ENCODE measurements at regions not wholly inside any gene's neighbourhood (a gene's known extent, or its start where the extent isn't known, plus 50 kb on each side); places are given as distances from the start of the nearest gene placed in this dataset.
"Not testable (repeated sequence)": the region's sequence is repeated elsewhere in the genome, so short reads cannot be mapped to it uniquely, and the experiment has no call there.

DNA sequence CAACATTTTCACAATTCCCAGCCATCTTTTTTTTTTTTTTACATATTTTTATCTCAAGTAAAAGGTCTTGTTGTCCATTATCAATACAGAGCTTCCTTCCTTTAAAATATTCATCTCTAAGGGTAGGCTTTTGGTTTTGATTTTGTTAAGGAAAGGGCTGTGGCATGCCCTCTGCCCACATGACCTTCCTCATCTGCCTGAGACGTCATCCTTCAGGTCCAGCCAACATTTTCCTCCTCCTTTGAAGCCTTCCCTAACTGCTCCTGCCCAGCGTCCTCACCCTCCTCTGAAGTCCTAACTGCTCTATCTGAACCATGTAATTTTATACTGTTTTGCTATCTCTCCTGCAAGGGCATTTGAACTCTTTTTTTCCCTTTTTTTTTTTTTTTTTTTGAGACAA, 73.9 kb upstream of the TGM3 start:
- Histone ChIP-seq H3K27ac (ENCODE audit: low read length) (no peak overlapping the region), H3K36me3 (ENCODE audit: control insufficient read depth in 1 of 2, insufficient read depth in 2 of 2, low read length in 2 of 2) (no peaks in the 10 kb centered on the region), H3K27me3 (ENCODE audit: low read depth, low read length) (no peaks in the 10 kb centered on the region), H3K4me3 (ENCODE audit: low read depth in 1 of 2, low read length in 2 of 2) (no peak overlapping the region), H3K9me3 (ENCODE audit: control insufficient read depth in 1 of 2, low read length in 2 of 2) (peaks cover 0 to 6% of the 10 kb centered on the region in 2 donors), H3K4me1 (ENCODE audit: control insufficient read depth in 1 of 2, insufficient read depth in 2 of 2, low read length in 2 of 2) (no peaks in the 10 kb centered on the region)

- Histone ChIP-seq H3K4me1 (ENCODE audit: control insufficient read depth in 1 of 2, insufficient read depth in 2 of 2, low read length in 2 of 2) (no peaks in the 10 kb centered on the region), H3K4me3 (ENCODE audit: low read depth in 1 of 2, low read length in 2 of 2) (no peak overlapping the region), H3K9me3 (ENCODE audit: control insufficient read depth in 1 of 2, low read length in 2 of 2) (peaks cover 0 to 6% of the 10 kb centered on the region in 2 donors), H3K27ac (ENCODE audit: low read length) (no peak overlapping the region), H3K36me3 (ENCODE audit: control insufficient read depth in 1 of 2, insufficient read depth in 2 of 2, low read length in 2 of 2) (no peaks in the 10 kb centered on the region), H3K27me3 (ENCODE audit: low read depth, low read length) (no peaks in the 10 kb centered on the region)
These were observed 72.0 kb upstream of the TGM3 start for GRCh38 chr20:2223558-2224367.

GRCh38 chr20:2224368-2224639, 71.5 kb upstream of the TGM3 start:
- Histone ChIP-seq H3K4me1 (ENCODE audit: control insufficient read depth in 1 of 2, insufficient read depth in 2 of 2, low read length in 2 of 2) (no peaks in the 10 kb centered on the region), H3K27ac (ENCODE audit: low read length) (no peak overlapping the region), H3K27me3 (ENCODE audit: low read depth, low read length) (no peaks in the 10 kb centered on the region), H3K9me3 (ENCODE audit: control insufficient read depth in 1 of 2, low read length in 2 of 2) (peaks cover 0 to 6% of the 10 kb centered on the region in 2 donors), H3K36me3 (ENCODE audit: control insufficient read depth in 1 of 2, insufficient read depth in 2 of 2, low read length in 2 of 2) (no peaks in the 10 kb centered on the region), H3K4me3 (ENCODE audit: low read depth in 1 of 2, low read length in 2 of 2) (no peak overlapping the region)

DNA sequence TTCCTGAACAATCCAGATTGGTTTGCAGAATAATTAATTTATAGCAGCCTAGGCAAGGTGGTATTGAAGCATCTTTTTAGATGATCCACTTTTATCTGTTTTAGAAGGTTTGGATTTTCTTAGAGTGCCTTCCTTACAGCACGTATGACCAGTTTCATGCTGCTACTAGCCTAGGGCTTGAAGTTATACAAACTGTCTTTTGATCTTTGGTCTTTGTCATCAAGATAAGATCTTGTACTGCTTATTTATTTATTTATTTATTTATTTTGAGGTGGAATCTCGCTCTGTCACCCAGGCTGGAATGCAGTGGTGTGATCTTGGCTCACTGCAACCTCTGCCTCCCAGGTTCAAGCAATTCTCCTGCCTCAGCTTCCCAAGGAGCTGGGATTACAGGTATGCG, 68.5 kb upstream of the TGM3 start:
- H3K27me3 ChIP-seq (ENCODE audit: low read depth, low read length): not testable (repeated sequence)

GRCh38 chr20:2227861-2228260, 67.9 kb upstream of the TGM3 start:
- H3K4me3 ChIP-seq (ENCODE audit: low read depth in 1 of 2, low read length in 2 of 2): no peak overlapping the region
- H3K4me1 ChIP-seq (ENCODE audit: control insufficient read depth in 1 of 2, insufficient read depth in 2 of 2, low read length in 2 of 2): no peaks in the 10 kb centered on the region
- no peak overlapping the region for H3K27ac ChIP-seq (ENCODE audit: low read length)
- no peaks in the 10 kb centered on the region for H3K9me3 ChIP-seq (ENCODE audit: control insufficient read depth in 1 of 2, low read length in 2 of 2)
- no peaks in the 10 kb centered on the region for H3K27me3 ChIP-seq (ENCODE audit: low read depth, low read length)
- H3K36me3 ChIP-seq (ENCODE audit: control insufficient read depth in 1 of 2, insufficient read depth in 2 of 2, low read length in 2 of 2): no peaks in the 10 kb centered on the region

More for the DNA sequence above, 68.5 kb upstream of the TGM3 start:
- H3K9me3 ChIP-seq (ENCODE audit: control insufficient read depth in 1 of 2, low read length in 2 of 2); H3K4me1 ChIP-seq (ENCODE audit: control insufficient read depth in 1 of 2, insufficient read depth in 2 of 2, low read length in 2 of 2); H3K4me3 ChIP-seq (ENCODE audit: low read depth in 1 of 2, low read length in 2 of 2); H3K27ac ChIP-seq (ENCODE audit: low read length); H3K36me3 ChIP-seq (ENCODE audit: control insufficient read depth in 1 of 2, insufficient read depth in 2 of 2, low read length in 2 of 2): not testable (repeated sequence)

GRCh38 chr20:2228926-2229325, 66.9 kb upstream of the TGM3 start:
- no peak overlapping the region for H3K27ac ChIP-seq (ENCODE audit: low read length)
- H3K9me3 ChIP-seq (ENCODE audit: control insufficient read depth in 1 of 2, low read length in 2 of 2): no peaks in the 10 kb centered on the region
- H3K36me3 ChIP-seq (ENCODE audit: control insufficient read depth in 1 of 2, insufficient read depth in 2 of 2, low read length in 2 of 2): no peaks in the 10 kb centered on the region
- no peaks in the 10 kb centered on the region for H3K4me1 ChIP-seq (ENCODE audit: control insufficient read depth in 1 of 2, insufficient read depth in 2 of 2, low read length in 2 of 2)
- H3K27me3 ChIP-seq (ENCODE audit: low read depth, low read length): no peaks in the 10 kb centered on the region
- no peak overlapping the region for H3K4me3 ChIP-seq (ENCODE audit: low read depth in 1 of 2, low read length in 2 of 2)

GRCh38 chr20:2230726-2231488, 64.9 kb upstream of the TGM3 start:
- Histone ChIP-seq H3K4me3 (ENCODE audit: low read depth in 1 of 2, low read length in 2 of 2) (no peak overlapping the region), H3K36me3 (ENCODE audit: control insufficient read depth in 1 of 2, insufficient read depth in 2 of 2, low read length in 2 of 2) (no peaks in the 10 kb centered on the region), H3K27me3 (ENCODE audit: low read depth, low read length) (no peaks in the 10 kb centered on the region), H3K27ac (ENCODE audit: low read length) (no peak overlapping the region), H3K9me3 (ENCODE audit: control insufficient read depth in 1 of 2, low read length in 2 of 2) (no peaks in the 10 kb centered on the region), H3K4me1 (ENCODE audit: control insufficient read depth in 1 of 2, insufficient read depth in 2 of 2, low read length in 2 of 2) (no peaks in the 10 kb centered on the region)

- Histone ChIP-seq H3K27me3 (ENCODE audit: low read depth, low read length) (no peaks in the 10 kb centered on the region), H3K4me1 (ENCODE audit: control insufficient read depth in 1 of 2, insufficient read depth in 2 of 2, low read length in 2 of 2) (no peaks in the 10 kb centered on the region), H3K27ac (ENCODE audit: low read length) (no peak overlapping the region), H3K9me3 (ENCODE audit: control insufficient read depth in 1 of 2, low read length in 2 of 2) (no peaks in the 10 kb centered on the region), H3K4me3 (ENCODE audit: low read depth in 1 of 2, low read length in 2 of 2) (no peak overlapping the region), H3K36me3 (ENCODE audit: control insufficient read depth in 1 of 2, insufficient read depth in 2 of 2, low read length in 2 of 2) (no peaks in the 10 kb centered on the region)
These were observed 64.1 kb upstream of the TGM3 start for GRCh38 chr20:2231701-2232100.

DNA sequence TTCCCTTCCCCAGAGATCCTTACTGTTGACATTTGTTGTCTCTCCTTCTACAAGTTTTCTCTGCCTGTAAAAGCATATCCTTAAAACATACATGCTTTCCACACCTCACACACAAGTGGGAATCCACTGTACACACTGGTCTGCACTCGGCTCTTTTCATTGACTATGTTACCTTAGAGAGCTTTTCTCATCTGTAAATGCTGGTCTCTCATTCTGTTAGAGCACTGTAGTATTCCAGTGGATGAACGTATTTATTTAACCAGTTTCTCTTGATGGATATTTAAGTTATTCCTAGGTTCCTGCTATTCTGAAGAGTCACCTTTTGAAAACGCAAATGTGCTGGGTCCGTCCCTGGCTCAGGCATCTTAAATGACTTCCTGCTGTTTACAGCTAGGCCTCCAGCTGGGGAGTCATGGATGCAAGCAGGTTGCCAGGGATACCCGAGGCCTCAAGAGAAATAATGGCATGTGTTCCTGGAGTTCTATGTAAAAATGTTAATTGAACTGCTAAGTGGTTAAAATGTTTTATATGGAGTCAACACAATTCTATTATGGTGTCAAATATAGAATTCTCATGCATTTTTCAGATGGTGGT, 61.1 kb upstream of the TGM3 start:
- H3K36me3 ChIP-seq (ENCODE audit: control insufficient read depth in 1 of 2, insufficient read depth in 2 of 2, low read length in 2 of 2): no peaks in the 10 kb centered on the region
- H3K27me3 ChIP-seq (ENCODE audit: low read depth, low read length): no peaks in the 10 kb centered on the region
- no peak overlapping the region for H3K27ac ChIP-seq (ENCODE audit: low read length)
- no peak overlapping the region for H3K4me3 ChIP-seq (ENCODE audit: low read depth in 1 of 2, low read length in 2 of 2)
- no peaks in the 10 kb centered on the region for H3K9me3 ChIP-seq (ENCODE audit: control insufficient read depth in 1 of 2, low read length in 2 of 2)
- H3K4me1 ChIP-seq (ENCODE audit: control insufficient read depth in 1 of 2, insufficient read depth in 2 of 2, low read length in 2 of 2): no peaks in the 10 kb centered on the region

GRCh38 chr20:2236256-2236655, 59.5 kb upstream of the TGM3 start:
- no peaks in the 10 kb centered on the region for H3K4me1 ChIP-seq (ENCODE audit: control insufficient read depth in 1 of 2, insufficient read depth in 2 of 2, low read length in 2 of 2)
- no peaks in the 10 kb centered on the region for H3K36me3 ChIP-seq (ENCODE audit: control insufficient read depth in 1 of 2, insufficient read depth in 2 of 2, low read length in 2 of 2)
- no peaks in the 10 kb centered on the region for H3K9me3 ChIP-seq (ENCODE audit: control insufficient read depth in 1 of 2, low read length in 2 of 2)
- H3K4me3 ChIP-seq (ENCODE audit: low read depth in 1 of 2, low read length in 2 of 2): no peak overlapping the region
- H3K27me3 ChIP-seq (ENCODE audit: low read depth, low read length): no peaks in the 10 kb centered on the region
- H3K27ac ChIP-seq (ENCODE audit: low read length): no peak overlapping the region

- Histone ChIP-seq H3K4me1 (ENCODE audit: control insufficient read depth in 1 of 2, insufficient read depth in 2 of 2, low read length in 2 of 2) (no peaks in the 10 kb centered on the region), H3K36me3 (ENCODE audit: control insufficient read depth in 1 of 2, insufficient read depth in 2 of 2, low read length in 2 of 2) (no peaks in the 10 kb centered on the region), H3K9me3 (ENCODE audit: control insufficient read depth in 1 of 2, low read length in 2 of 2) (no peaks in the 10 kb centered on the region), H3K27me3 (ENCODE audit: low read depth, low read length) (no peaks in the 10 kb centered on the region), H3K27ac (ENCODE audit: low read length) (no peak overlapping the region), H3K4me3 (ENCODE audit: low read depth in 1 of 2, low read length in 2 of 2) (no peak overlapping the region)
These were observed 58.7 kb upstream of the TGM3 start for GRCh38 chr20:2237059-2237458.

Data from muscle layer of duodenum (tissue), 2 donors.